Bronchial epithelial cell (primary cell): ENCODE measurements at regions not wholly inside any gene's neighbourhood (a gene's known extent, or its start where the extent isn't known, plus 50 kb on each side); places are given as distances from the start of the nearest gene placed in this dataset.

Source experiments
- DNase-seq: peaks from one replicate; pipeline ENCODE4 v3.0.0-alpha.2; 2010; ENCODE audit warnings: low read depth
- FAIRE-seq: peaks from 2 replicates; lab custom pipeline; 2011; peaks lifted over from hg19 to GRCh38; lab: Jason Lieb, UNC
- H3K27me3 ChIP-seq: 2 replicates; pipeline ENCODE4 v1.5.1; 2011; ENCODE audit warnings: low read length; ENCODE audit not compliant: control insufficient read depth, insufficient read depth
- H3K36me3 ChIP-seq: 2 replicates; pipeline ENCODE4 v1.5.1; 2011; ENCODE audit warnings: low read length; ENCODE audit not compliant: control insufficient read depth, insufficient read depth
- H3K4me3 ChIP-seq: 2 replicates; pipeline ENCODE4 v1.5.1; 2011; ENCODE audit warnings: mild to moderate bottlenecking, low read depth, low read length, control low read depth
- TF ChIP-seq, protein P1 (sequence below): IDR thresholded peaks from 2 replicates; pipeline ENCODE4 v1.5.1; 2011; ENCODE audit warnings: mild to moderate bottlenecking, moderate library complexity, low read length, control low read depth, inconsistent platforms; ENCODE audit not compliant: insufficient read depth, severe bottlenecking

DNA sequence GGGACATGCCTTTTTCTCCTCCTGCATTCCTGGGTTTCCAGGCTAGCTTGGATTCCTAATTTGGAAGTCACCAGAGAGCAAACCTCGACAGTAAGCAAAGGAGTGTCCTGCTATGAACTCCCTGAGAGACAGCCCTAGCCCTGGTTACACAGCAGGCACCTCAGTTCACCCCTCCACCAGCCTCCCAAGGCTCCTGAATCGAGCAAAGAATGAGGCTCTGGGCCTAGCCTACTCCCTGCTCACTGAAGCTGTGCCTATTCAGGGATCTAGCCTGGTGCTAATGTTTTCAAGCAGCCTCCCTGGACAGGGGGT lies 66.7 kb upstream of the RMDN2 start:
- H3K27me3 ChIP-seq, result peaks cover 10% of the 10 kb centered on the region
- DNase-seq (no peak), FAIRE-seq (no peak)
- H3K4me3 ChIP-seq, result no peak overlapping the region
- TF ChIP-seq, protein P1, sequence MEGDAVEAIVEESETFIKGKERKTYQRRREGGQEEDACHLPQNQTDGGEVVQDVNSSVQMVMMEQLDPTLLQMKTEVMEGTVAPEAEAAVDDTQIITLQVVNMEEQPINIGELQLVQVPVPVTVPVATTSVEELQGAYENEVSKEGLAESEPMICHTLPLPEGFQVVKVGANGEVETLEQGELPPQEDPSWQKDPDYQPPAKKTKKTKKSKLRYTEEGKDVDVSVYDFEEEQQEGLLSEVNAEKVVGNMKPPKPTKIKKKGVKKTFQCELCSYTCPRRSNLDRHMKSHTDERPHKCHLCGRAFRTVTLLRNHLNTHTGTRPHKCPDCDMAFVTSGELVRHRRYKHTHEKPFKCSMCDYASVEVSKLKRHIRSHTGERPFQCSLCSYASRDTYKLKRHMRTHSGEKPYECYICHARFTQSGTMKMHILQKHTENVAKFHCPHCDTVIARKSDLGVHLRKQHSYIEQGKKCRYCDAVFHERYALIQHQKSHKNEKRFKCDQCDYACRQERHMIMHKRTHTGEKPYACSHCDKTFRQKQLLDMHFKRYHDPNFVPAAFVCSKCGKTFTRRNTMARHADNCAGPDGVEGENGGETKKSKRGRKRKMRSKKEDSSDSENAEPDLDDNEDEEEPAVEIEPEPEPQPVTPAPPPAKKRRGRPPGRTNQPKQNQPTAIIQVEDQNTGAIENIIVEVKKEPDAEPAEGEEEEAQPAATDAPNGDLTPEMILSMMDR, result no peak
- H3K36me3 ChIP-seq, result no peaks in the 10 kb centered on the region

- FAIRE-seq (no peak), DNase-seq (no peak)
- TF ChIP-seq, protein P1, result no peak
- H3K4me3 ChIP-seq, result no peak overlapping the region
- H3K27me3 ChIP-seq, result peaks cover 10% of the 10 kb centered on the region
- H3K36me3 ChIP-seq, result no peaks in the 10 kb centered on the region
These were observed 66.3 kb upstream of the RMDN2 start for GRCh38 chr2:37858725-37859267.

DNA sequence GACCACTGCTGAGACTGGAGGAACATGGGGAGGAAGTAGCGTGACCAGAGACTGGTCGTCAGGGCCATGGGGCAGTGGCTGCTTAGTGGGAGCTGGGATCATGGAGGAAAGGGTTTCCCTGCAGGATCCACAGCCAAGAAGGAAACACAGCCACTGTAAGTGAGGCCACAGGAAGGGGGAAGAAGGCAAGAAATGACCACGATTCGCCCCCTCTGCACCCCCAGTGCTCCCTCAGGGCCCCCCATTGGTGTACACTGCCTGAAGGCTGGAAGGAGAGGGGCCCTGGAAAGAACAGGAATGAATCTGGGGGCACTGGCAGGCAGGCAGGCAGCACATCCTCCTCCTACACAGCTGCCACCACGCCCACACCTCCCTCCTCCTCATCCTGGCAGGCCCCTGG lies 62.5 kb upstream of the RMDN2 start:
- FAIRE-seq (no peak), DNase-seq (no peak)
- TF ChIP-seq, protein P1, result no peak
- H3K27me3 ChIP-seq, result peaks cover 10% of the 10 kb centered on the region
- H3K36me3 ChIP-seq, result no peaks in the 10 kb centered on the region
- no peak overlapping the region for H3K4me3 ChIP-seq

- H3K27me3 ChIP-seq, result peaks cover 10% of the 10 kb centered on the region
- no peaks in the 10 kb centered on the region for H3K36me3 ChIP-seq
- DNase-seq (no peak), FAIRE-seq (no peak)
- TF ChIP-seq, protein P1, result no peak
- no peak overlapping the region for H3K4me3 ChIP-seq
These were observed 60.9 kb upstream of the RMDN2 start for GRCh38 chr2:37864217-37864616.

GRCh38 chr2:37865640-37866039 lies 59.4 kb upstream of the RMDN2 start:
- Histone ChIP-seq H3K27me3 (peaks cover 8% of the 10 kb centered on the region), H3K36me3 (no peaks in the 10 kb centered on the region), H3K4me3 (no peak overlapping the region)
- FAIRE-seq (no peak), DNase-seq (no peak)
- TF ChIP-seq, protein P1, result no peak
